NCI-H460 (cell line): ENCODE measurements at regions not wholly inside any gene's neighbourhood (a gene's known extent, or its start where the extent isn't known, plus 50 kb on each side); places are given as distances from the start of the nearest gene placed in this dataset.

Source experiments
- DNase-seq: peaks from one replicate; pipeline ENCODE4 v3.0.0-alpha.2; 2016; ENCODE audit warnings: low read depth; ENCODE audit errors: extremely low read depth

DNA sequence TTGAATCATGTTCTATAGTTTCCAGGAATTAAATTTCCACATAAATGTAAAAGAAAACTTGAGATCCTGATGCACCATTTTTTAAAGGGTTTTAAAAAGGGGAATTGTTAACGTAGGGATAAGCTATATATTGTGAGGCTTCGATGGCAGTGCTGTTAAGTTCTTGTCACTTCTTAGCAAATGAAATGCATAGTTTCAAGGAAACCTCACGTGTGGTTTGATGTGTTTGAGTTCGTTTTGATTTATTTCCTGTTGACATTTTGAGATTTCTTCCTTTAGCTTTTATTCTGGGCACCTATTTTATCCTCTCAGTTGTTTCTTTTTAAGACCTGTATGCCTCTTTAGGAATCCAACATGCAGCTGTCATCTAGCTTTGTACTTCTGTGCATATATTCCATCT lies 301.0 kb downstream of the DOCK8 start:
- DNase-seq, result no peak

- DNase-seq, result no peak
Measured at GRCh38 chr9:517993-518392, 303.3 kb downstream of the DOCK8 start.

DNA sequence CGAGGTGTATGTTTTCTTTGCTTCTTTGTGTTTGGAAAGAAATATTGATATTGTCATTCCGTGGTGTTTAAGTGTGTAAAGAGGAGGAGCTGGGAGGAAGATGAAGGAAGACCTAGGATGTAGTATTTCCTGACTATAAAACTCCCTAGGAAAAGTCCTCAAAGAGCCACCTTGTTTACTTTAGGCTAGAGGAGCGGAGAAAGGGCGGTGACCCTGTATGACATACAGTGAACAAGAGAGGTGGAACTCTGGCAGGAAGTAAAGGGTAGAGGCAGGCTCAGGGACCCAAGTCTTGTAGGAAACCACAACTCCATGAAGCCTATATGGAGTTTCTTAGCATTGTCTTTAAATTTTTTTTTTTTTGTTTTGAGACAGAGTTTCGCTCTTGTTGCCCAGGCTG lies 303.9 kb downstream of the DOCK8 start:
- DNase-seq, result no peak

DNA sequence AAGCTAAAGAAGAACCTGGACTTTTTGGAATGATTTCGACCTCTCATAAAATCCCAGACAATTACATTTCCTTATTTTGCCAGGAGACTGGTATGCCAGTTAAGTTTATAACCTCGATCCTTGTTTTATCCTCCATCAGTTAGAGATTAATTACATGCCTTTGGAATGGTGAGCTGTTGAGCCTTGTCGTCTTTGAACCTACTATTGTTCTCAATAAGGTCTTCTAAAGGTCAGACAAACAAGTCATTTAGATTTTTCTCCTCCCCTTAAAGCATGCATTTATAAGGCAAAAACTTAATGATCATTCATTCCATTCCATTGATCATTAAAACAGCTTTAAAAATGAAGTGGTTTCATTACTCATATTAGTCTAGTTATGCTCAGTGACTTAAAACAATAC lies 304.9 kb downstream of the DOCK8 start:
- DNase-seq, result no peak

- DNase-seq, result no peak
Measured at GRCh38 chr9:520302-520701, 305.6 kb downstream of the DOCK8 start.

GRCh38 chr9:522190-522589 lies 307.5 kb downstream of the DOCK8 start:
- DNase-seq, result no peak

GRCh38 chr9:522658-523057 lies 308.0 kb downstream of the DOCK8 start:
- no peak for DNase-seq

DNA sequence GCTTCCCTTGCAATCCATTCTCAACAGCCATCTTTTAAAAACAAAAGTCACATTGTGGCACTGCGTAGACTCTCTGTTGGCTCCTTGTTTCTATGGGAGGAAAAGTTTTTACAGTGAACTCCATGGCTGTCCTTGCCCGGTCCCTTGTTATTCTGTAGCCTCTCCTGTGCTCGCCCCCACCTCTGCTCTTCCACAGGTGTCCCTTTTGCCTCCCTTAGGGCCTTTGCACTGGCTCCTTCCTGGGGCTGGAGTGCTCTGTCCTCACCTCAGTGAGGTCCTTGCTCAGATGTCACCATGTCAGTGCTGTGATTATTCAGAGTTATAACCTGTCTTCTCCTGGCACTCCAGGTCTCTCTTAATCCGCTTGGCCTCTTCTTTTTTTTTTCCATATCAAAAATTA lies 308.8 kb downstream of the DOCK8 start:
- no peak for DNase-seq

DNA sequence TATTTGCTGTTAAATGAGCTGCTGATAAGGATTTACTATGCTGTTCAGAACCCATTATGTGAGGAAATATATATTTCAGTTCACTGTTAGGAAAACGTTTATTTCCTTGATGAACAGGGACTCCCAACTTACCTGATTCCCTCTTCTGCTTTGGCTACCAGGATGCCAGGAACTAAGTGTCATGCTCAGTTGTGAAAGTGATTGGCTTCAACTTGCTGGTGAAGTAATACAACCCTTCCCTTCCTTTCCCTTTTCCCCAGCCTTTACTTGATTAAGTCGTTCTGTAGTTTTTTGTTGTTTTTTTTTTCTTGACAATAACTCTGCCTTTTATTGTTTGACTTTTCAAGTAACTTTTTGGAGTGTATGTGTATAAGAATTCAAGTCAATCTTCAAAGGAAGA lies 309.3 kb downstream of the DOCK8 start:
- no peak for DNase-seq

- DNase-seq, result no peak
Measured at GRCh38 chr9:526904-527591, 312.4 kb downstream of the DOCK8 start.

- no peak for DNase-seq
Measured at GRCh38 chr9:529731-530130, 311.8 kb upstream of the DMRT1 start.

GRCh38 chr9:530681-531080 lies 310.8 kb upstream of the DMRT1 start:
- no peak for DNase-seq

DNA sequence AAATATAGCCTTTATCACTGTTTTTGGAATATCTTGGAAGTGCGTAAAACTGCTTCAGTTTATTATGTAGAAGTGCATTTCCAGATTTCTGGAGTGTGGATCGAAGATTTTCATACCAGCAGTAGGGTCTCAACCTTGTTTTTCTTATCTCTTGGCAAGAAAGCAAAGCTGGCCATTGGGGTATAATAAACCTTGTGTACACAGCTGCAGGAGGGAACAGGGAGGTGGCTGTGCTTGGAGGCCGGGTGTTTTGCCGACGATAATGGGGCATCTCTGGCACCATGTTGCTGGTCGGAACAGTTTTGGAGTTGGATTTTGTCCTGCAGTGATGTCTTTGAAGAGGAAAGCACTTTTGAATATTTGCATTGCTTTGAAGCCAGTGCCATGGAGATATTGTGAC lies 308.8 kb upstream of the DMRT1 start:
- no peak for DNase-seq

GRCh38 chr9:534886-535285 lies 306.6 kb upstream of the DMRT1 start:
- DNase-seq, result no peak

DNA sequence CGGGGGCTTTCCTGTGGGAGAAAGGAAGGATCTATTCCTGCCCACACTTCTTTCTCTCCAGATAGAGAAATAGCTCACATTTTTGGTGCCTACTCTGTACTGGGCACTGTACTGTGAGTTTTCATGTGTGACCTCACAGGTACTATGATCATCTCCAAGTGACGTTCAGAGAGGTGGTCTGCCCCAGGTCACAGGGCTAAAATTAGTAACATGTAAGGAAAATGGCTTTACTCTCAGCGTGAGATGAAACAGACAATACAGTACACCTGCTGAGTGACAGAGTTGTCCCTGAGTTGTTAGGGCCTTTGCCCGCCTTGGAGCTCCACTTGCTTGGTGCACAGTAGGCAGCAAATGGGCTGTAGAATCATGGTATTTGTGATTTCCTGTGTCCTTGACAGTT lies 306.1 kb upstream of the DMRT1 start:
- no peak for DNase-seq

GRCh38 chr9:536597-537511 lies 304.6 kb upstream of the DMRT1 start:
- no peak for DNase-seq

GRCh38 chr9:543478-543877 lies 298.0 kb upstream of the DMRT1 start:
- DNase-seq, result no peak

GRCh38 chr9:545480-545879 lies 296.0 kb upstream of the DMRT1 start:
- no peak for DNase-seq

GRCh38 chr9:546235-546634 lies 295.3 kb upstream of the DMRT1 start:
- no peak for DNase-seq

DNA sequence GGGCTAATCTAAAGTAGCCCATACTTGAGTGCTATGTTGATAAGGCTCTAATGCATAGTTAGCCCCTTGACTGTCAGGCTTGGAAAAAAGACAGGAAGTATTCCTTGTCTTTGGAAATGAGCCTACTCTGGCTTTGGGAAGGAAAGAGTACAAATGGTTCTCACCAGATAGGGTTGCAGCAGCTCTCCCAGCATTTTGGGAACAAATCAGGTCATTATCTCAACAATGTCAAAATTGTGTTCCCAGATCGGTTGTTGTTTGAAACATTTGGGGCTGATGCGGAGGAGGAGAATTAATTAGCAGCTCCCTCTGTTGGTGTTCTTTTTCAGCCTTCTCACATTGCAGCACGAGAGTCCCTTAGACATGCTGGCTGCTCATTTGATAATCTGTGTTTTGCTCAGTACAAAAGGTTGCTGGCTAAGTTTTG lies 294.7 kb upstream of the DMRT1 start:
- DNase-seq, result no peak

DNA sequence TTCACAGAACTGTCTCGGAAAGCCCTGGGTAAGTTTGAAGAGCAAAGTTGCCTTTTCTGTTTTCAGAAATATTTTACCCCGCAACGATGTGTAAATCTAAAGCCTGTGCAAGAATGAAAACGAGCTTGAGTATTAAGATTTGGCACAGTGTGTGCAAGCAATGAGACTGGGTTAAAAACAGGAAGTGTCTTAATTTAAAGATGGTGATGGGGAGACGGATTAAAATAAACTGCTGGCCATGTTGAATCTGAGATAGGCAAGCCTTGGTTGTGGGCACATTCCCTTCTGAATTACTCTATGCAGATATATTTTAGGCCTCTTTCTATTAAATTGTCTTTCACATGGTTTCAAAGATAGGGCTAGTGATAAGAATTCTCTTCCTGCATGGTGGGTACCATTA lies 294.2 kb upstream of the DMRT1 start:
- no peak for DNase-seq

GRCh38 chr9:549455-549997 lies 292.0 kb upstream of the DMRT1 start:
- DNase-seq, result no peak
